ENCODE measurements at regions not wholly inside any gene's neighbourhood (a gene's known extent, or its start where the extent isn't known, plus 50 kb on each side); places are given as distances from the start of the nearest gene placed in this dataset.

DNA sequence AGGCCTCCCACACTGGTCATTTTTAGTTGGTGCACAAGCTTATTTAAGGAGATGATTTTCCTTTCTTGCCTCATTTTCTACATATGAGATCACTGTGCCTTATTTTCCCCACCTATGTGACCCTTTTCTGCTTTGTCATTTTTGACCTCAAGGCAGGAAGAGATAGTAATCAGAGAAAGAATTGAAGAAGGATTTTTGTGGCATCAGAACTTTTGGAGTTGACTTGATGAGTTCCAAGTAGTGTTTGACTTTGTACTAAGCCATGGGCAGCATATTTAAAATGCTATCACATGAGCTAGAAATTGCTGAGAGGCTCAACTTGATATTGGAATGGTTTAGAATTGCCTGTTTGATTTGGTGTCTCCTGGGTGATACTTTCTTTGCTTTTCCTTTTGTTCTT is 440.8 kb downstream of the AEBP2 start:
- TF ChIP-seq CTCF (IDR thresholded peaks at IDR 0.05; ENCODE audit: low read depth, low read length, missing input control) (no peak), HNF4G (IDR thresholded peaks at IDR 0.05) (no peak), JUND (IDR thresholded peaks at IDR 0.05) (no peak), GABPA (IDR thresholded peaks at IDR 0.05 in 1 of 2, conservative IDR thresholded peaks at IDR 0.05 in 1 of 2) (no peak), TAF1 (conservative IDR thresholded peaks at IDR 0.05) (no peak), RAD21 (IDR thresholded peaks at IDR 0.05) (no peak), SP1 (IDR thresholded peaks at IDR 0.05) (no peak), ATF3 (IDR thresholded peaks at IDR 0.05) (no peak), FOXA1 (IDR thresholded peaks at IDR 0.05) (no peak)
- TF ChIP-seq, protein P1, sequence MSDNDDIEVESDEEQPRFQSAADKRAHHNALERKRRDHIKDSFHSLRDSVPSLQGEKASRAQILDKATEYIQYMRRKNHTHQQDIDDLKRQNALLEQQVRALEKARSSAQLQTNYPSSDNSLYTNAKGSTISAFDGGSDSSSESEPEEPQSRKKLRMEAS (IDR thresholded peaks at IDR 0.05): no peak
